ENCODE measurements at regions not wholly inside any gene's neighbourhood (a gene's known extent, or its start where the extent isn't known, plus 50 kb on each side); places are given as distances from the start of the nearest gene placed in this dataset.

GRCh38 chr3:54071601-54072000 lies 50.8 kb upstream of the CACNA2D3 start:
- DNase-seq (ENCODE audit: low read depth), result no peak
- TF ChIP-seq CTCF (conservative IDR thresholded peaks at IDR 0.05; ENCODE audit: low read depth, low read length), result no peak
- H3K4me3 ChIP-seq (ENCODE audit: low read depth, low read length), result no peak overlapping the region

GRCh38 chr3:54069961-54070360 lies 52.4 kb upstream of the CACNA2D3 start:
- no peak for TF ChIP-seq CTCF (conservative IDR thresholded peaks at IDR 0.05; ENCODE audit: low read depth, low read length)
- DNase-seq (ENCODE audit: low read depth), result no peak
- no peak overlapping the region for H3K4me3 ChIP-seq (ENCODE audit: low read depth, low read length)

- no peak for TF ChIP-seq CTCF (conservative IDR thresholded peaks at IDR 0.05; ENCODE audit: low read depth, low read length)
- no peak for DNase-seq (ENCODE audit: low read depth)
- H3K4me3 ChIP-seq (ENCODE audit: low read depth, low read length), result no peak overlapping the region
Measured at GRCh38 chr3:54067055-54067698, 55.2 kb upstream of the CACNA2D3 start.

- no peak for TF ChIP-seq CTCF (conservative IDR thresholded peaks at IDR 0.05; ENCODE audit: low read depth, low read length)
- no peak overlapping the region for H3K4me3 ChIP-seq (ENCODE audit: low read depth, low read length)
- no peak for DNase-seq (ENCODE audit: low read depth)
Measured at GRCh38 chr3:54066253-54066652, 56.1 kb upstream of the CACNA2D3 start.

GRCh38 chr3:54065586-54065985 lies 56.8 kb upstream of the CACNA2D3 start:
- H3K4me3 ChIP-seq (ENCODE audit: low read depth, low read length), result no peak overlapping the region
- no peak for DNase-seq (ENCODE audit: low read depth)
- no peak for TF ChIP-seq CTCF (conservative IDR thresholded peaks at IDR 0.05; ENCODE audit: low read depth, low read length)

GRCh38 chr3:54065140-54065539 lies 57.2 kb upstream of the CACNA2D3 start:
- no peak overlapping the region for H3K4me3 ChIP-seq (ENCODE audit: low read depth, low read length)
- TF ChIP-seq CTCF (conservative IDR thresholded peaks at IDR 0.05; ENCODE audit: low read depth, low read length), result no peak
- DNase-seq (ENCODE audit: low read depth), result peak; percentile 82

- no peak for TF ChIP-seq CTCF (conservative IDR thresholded peaks at IDR 0.05; ENCODE audit: low read depth, low read length)
- no peak overlapping the region for H3K4me3 ChIP-seq (ENCODE audit: low read depth, low read length)
- no peak for DNase-seq (ENCODE audit: low read depth)
Measured at GRCh38 chr3:54064486-54064885, 57.9 kb upstream of the CACNA2D3 start.
